ENCODE measurements at regions not wholly inside any gene's neighbourhood (a gene's known extent, or its start where the extent isn't known, plus 50 kb on each side); places are given as distances from the start of the nearest gene placed in this dataset.

DNA sequence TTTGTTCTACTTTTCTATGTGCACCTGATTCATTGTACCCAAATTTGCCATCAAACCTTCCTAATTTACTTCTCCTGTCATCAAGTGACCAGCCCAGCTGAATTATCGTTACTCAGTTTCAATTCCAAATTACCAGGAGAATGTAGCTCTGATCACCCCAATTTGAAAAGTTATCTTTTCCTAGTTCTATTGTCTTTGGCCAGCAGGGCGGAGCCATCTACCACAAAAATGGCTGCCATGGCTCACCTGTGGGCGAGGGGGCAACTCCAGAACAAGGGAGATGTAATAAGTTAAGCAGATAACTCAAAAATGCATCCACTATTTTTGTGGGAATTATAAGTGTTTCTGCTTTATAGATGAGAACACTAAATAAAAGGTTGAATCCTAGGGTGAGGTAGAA, 133.8 kb upstream of the MOCS2 start:
- peaks cover 9% of the 10 kb centered on the region for H3K27me3 Mint-ChIP-seq
- no peaks in the 10 kb centered on the region for H3K9me3 ChIP-seq (ENCODE audit: control insufficient read depth in 2 of 2, low read length in 2 of 2)
- no peak for DNase-seq
- H3K27ac ChIP-seq (ENCODE audit: insufficient read depth, low read length, poor library complexity, severe bottlenecking), result no peak overlapping the region
- no peak overlapping the region for H3K4me3 Mint-ChIP-seq
- no peak overlapping the region for H3K27ac Mint-ChIP-seq
- no peak for ATAC-seq (ENCODE audit: low read depth in 2 of 2)
- peaks cover 3% of the 10 kb centered on the region for H3K27me3 ChIP-seq (ENCODE audit: control insufficient read depth, insufficient read depth, low read length)
- H3K4me1 ChIP-seq (ENCODE audit: control insufficient read depth, insufficient read depth, low read length, poor library complexity, severe bottlenecking), result no peaks in the 10 kb centered on the region
- no peaks in the 10 kb centered on the region for H3K36me3 Mint-ChIP-seq
- no peaks in the 10 kb centered on the region for H3K4me1 Mint-ChIP-seq
- no peak overlapping the region for H3K4me3 ChIP-seq (ENCODE audit: low read depth, low read length)
- H3K36me3 ChIP-seq (ENCODE audit: control insufficient read depth, insufficient read depth, low read length), result no peaks in the 10 kb centered on the region
- H3K9me3 Mint-ChIP-seq, result peaks cover 0 to 3% (median 0%) of the 10 kb centered on the region in 7 donors

DNA sequence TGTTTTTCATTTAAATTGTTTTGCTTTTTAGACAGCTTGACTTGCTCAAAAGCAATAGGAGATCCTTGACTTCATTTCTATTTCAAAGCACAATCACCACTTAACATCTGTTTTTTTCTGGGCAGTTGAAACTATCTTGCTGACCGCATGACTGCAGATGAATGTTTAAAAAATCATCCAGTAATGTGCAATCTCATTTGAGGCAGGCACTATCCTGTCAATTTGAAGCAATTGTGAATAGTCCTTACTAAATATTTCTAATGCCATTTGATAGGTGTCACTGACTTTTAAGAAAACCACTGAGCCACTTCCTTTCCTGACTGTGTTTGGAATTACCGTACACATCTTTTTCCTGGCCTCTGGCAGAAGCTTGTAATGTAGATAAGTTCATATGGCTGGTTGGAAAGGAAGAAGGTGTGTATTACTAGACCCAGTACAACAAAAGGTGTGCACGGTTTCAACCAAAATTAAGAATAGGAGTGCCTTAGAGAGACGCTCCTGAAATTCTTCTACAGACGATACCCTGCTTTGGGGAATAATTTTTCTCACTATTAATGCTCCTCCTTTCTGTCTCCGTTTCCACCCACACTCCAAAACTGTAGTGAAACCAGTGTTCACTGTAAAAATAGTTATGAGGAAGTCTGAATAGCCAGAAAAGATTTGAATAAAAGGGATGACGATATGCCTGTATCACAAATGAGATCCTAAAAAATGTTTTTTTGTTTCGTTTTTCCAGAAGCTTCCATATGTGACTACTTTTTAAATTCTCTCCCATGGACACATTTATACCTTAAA, 136.7 kb upstream of the MOCS2 start:
- Mint-ChIP-seq H3K4me1 (no peaks in the 10 kb centered on the region), H3K27me3 (no peaks in the 10 kb centered on the region), H3K36me3 (no peaks in the 10 kb centered on the region), H3K9me3 (peaks cover 0 to 2% (median 0%) of the 10 kb centered on the region in 7 donors), H3K4me3 (no peak overlapping the region), H3K27ac (no peak overlapping the region)
- ATAC-seq (ENCODE audit: low read depth in 2 of 2), result no peak
- Histone ChIP-seq H3K4me1 (ENCODE audit: control insufficient read depth, insufficient read depth, low read length, poor library complexity, severe bottlenecking) (no peaks in the 10 kb centered on the region), H3K9me3 (ENCODE audit: control insufficient read depth in 2 of 2, low read length in 2 of 2) (no peaks in the 10 kb centered on the region), H3K27me3 (ENCODE audit: control insufficient read depth, insufficient read depth, low read length) (peaks cover 3% of the 10 kb centered on the region), H3K27ac (ENCODE audit: insufficient read depth, low read length, poor library complexity, severe bottlenecking) (no peak overlapping the region), H3K4me3 (ENCODE audit: low read depth, low read length) (no peak overlapping the region), H3K36me3 (ENCODE audit: control insufficient read depth, insufficient read depth, low read length) (no peaks in the 10 kb centered on the region)
- DNase-seq, result no peak

DNA sequence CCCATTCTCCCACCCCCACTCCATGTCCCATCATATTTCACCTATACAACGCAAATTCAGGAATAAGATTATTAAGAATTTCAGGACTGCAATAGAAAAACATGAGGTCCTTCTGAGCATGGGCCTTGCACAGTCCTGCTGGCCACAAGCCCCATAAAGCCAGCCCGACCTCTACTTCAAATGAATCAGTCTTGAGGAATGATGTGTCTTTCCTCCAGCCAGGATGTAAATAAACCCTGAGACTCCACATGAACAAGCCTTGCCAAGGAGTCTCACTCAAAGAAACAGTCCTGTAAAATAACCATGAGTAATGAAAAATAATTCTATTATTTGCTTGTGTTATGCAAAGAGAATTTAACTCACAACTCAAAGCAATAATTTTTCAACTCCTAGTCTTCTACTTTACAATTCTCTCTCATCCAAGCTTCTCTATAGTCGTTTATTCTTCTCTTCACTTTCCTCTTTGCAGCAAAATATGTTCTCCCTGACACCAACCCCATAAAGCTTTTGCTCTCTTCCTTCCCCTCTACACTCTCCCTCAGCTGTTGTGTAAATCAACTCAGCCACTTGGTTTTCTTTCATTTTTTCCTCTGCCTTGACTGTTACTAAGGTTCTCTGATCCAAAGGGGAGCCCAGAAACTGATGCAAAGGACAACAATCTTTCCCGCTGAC, 140.1 kb upstream of the MOCS2 start:
- H3K36me3 ChIP-seq (ENCODE audit: control insufficient read depth, insufficient read depth, low read length), result no peaks in the 10 kb centered on the region
- peaks cover 3% of the 10 kb centered on the region for H3K27me3 ChIP-seq (ENCODE audit: control insufficient read depth, insufficient read depth, low read length)
- Mint-ChIP-seq H3K4me3 (no peak overlapping the region), H3K36me3 (no peaks in the 10 kb centered on the region), H3K9me3 (no peaks in the 10 kb centered on the region), H3K27ac (no peak overlapping the region), H3K4me1 (no peaks in the 10 kb centered on the region), H3K27me3 (peaks cover 5% of the 10 kb centered on the region)
- ATAC-seq (ENCODE audit: low read depth in 2 of 2), result no peak
- no peak overlapping the region for H3K27ac ChIP-seq (ENCODE audit: insufficient read depth, low read length, poor library complexity, severe bottlenecking)
- no peaks in the 10 kb centered on the region for H3K4me1 ChIP-seq (ENCODE audit: control insufficient read depth, insufficient read depth, low read length, poor library complexity, severe bottlenecking)
- H3K4me3 ChIP-seq (ENCODE audit: low read depth, low read length), result no peak overlapping the region
- DNase-seq, result no peak
- no peaks in the 10 kb centered on the region for H3K9me3 ChIP-seq (ENCODE audit: control insufficient read depth in 2 of 2, low read length in 2 of 2)

DNA sequence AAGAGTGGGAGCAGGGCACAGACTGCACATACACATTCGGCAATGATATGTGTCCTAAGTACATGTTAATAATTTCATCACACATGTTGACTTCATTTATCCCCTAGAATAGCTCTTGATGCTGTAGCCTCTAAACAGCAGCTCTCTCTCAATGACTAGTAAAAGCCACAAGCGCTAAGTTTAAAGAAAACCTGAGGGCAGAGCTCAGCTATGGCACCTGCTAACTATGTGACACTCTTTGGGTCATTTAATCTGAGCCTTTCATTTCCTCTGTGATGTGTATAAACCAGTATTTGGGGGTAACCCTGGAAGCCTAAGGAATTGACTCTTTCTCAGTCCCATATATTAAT, 140.6 kb upstream of the MOCS2 start:
- H3K27ac Mint-ChIP-seq, result no peak overlapping the region
- H3K27me3 Mint-ChIP-seq, result peaks cover 5% of the 10 kb centered on the region
- no peaks in the 10 kb centered on the region for H3K9me3 Mint-ChIP-seq
- Histone ChIP-seq H3K36me3 (ENCODE audit: control insufficient read depth, insufficient read depth, low read length) (no peaks in the 10 kb centered on the region), H3K9me3 (ENCODE audit: control insufficient read depth in 2 of 2, low read length in 2 of 2) (no peaks in the 10 kb centered on the region), H3K27ac (ENCODE audit: insufficient read depth, low read length, poor library complexity, severe bottlenecking) (no peak overlapping the region), H3K27me3 (ENCODE audit: control insufficient read depth, insufficient read depth, low read length) (peaks cover 3% of the 10 kb centered on the region), H3K4me3 (ENCODE audit: low read depth, low read length) (no peak overlapping the region), H3K4me1 (ENCODE audit: control insufficient read depth, insufficient read depth, low read length, poor library complexity, severe bottlenecking) (no peaks in the 10 kb centered on the region)
- H3K36me3 Mint-ChIP-seq, result no peaks in the 10 kb centered on the region
- H3K4me1 Mint-ChIP-seq, result no peaks in the 10 kb centered on the region
- DNase-seq (no peak), ATAC-seq (ENCODE audit: low read depth in 2 of 2) (no peak)
- H3K4me3 Mint-ChIP-seq, result no peak overlapping the region

DNA sequence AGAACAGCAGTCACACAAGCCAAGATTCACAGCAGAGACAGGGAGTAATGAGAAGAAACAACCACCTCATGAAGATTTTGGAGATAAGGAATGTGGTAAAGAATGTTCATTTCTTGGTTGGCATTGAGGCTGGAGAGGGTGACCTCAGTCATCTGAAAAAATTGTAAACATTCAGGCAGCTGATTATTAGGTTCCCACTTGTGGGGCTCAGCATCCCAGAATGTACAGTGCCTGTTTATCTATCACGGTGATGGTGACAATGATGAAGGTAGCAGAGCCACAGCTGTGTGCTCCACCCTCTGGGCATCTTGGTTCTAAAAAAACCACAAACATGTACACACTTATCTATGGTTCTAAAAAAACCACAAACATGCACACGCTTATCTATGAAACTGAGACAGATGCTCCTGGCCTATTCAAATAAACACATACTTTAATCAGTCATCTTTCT, 143.9 kb upstream of the MOCS2 start:
- Mint-ChIP-seq H3K4me3 (no peak overlapping the region), H3K27me3 (peaks cover 5% of the 10 kb centered on the region), H3K9me3 (peaks cover 0 to 5% (median 2%) of the 10 kb centered on the region in 7 donors), H3K4me1 (no peaks in the 10 kb centered on the region), H3K36me3 (no peaks in the 10 kb centered on the region), H3K27ac (no peak overlapping the region)
- H3K9me3 ChIP-seq (ENCODE audit: control insufficient read depth in 2 of 2, low read length in 2 of 2), result no peaks in the 10 kb centered on the region
- H3K4me3 ChIP-seq (ENCODE audit: low read depth, low read length), result no peak overlapping the region
- H3K27ac ChIP-seq (ENCODE audit: insufficient read depth, low read length, poor library complexity, severe bottlenecking), result no peak overlapping the region
- no peak for DNase-seq
- no peaks in the 10 kb centered on the region for H3K36me3 ChIP-seq (ENCODE audit: control insufficient read depth, insufficient read depth, low read length)
- no peak for ATAC-seq (ENCODE audit: low read depth in 2 of 2)
- H3K27me3 ChIP-seq (ENCODE audit: control insufficient read depth, insufficient read depth, low read length), result no peaks in the 10 kb centered on the region
- H3K4me1 ChIP-seq (ENCODE audit: control insufficient read depth, insufficient read depth, low read length, poor library complexity, severe bottlenecking), result no peaks in the 10 kb centered on the region

DNA sequence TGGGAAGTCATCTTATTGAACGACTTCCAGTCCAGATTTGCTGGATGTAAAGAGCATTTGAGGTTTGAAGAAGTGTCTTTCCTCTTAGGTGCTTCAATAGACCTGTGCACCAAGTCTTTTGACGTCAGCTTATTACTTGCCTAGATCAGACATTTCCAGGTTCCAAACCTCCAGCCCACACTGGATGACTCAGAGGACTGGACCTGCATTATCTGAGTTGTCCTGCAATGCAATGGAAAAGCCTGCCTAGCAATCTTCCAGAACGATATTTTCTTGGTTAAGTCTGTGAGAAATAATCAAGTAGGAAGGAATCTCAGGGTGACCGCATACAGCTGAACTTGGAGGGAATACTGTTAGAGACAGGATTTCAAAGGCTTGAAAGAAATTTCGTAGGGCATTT, 147.2 kb upstream of the MOCS2 start:
- no peaks in the 10 kb centered on the region for H3K36me3 ChIP-seq (ENCODE audit: control insufficient read depth, insufficient read depth, low read length)
- no peaks in the 10 kb centered on the region for H3K9me3 ChIP-seq (ENCODE audit: control insufficient read depth in 2 of 2, low read length in 2 of 2)
- H3K4me1 ChIP-seq (ENCODE audit: control insufficient read depth, insufficient read depth, low read length, poor library complexity, severe bottlenecking), result no peaks in the 10 kb centered on the region
- peaks cover 5% of the 10 kb centered on the region for H3K27me3 Mint-ChIP-seq
- no peak overlapping the region for H3K27ac ChIP-seq (ENCODE audit: insufficient read depth, low read length, poor library complexity, severe bottlenecking)
- no peaks in the 10 kb centered on the region for H3K4me1 Mint-ChIP-seq
- H3K4me3 ChIP-seq (ENCODE audit: low read depth, low read length), result no peak overlapping the region
- ATAC-seq (ENCODE audit: low read depth in 2 of 2) (no peak), DNase-seq (no peak)
- H3K27ac Mint-ChIP-seq, result no peak overlapping the region
- no peak overlapping the region for H3K4me3 Mint-ChIP-seq
- no peaks in the 10 kb centered on the region for H3K36me3 Mint-ChIP-seq
- H3K9me3 Mint-ChIP-seq, result peaks cover 0 to 6% (median 2%) of the 10 kb centered on the region in 7 donors
- no peaks in the 10 kb centered on the region for H3K27me3 ChIP-seq (ENCODE audit: control insufficient read depth, insufficient read depth, low read length)

DNA sequence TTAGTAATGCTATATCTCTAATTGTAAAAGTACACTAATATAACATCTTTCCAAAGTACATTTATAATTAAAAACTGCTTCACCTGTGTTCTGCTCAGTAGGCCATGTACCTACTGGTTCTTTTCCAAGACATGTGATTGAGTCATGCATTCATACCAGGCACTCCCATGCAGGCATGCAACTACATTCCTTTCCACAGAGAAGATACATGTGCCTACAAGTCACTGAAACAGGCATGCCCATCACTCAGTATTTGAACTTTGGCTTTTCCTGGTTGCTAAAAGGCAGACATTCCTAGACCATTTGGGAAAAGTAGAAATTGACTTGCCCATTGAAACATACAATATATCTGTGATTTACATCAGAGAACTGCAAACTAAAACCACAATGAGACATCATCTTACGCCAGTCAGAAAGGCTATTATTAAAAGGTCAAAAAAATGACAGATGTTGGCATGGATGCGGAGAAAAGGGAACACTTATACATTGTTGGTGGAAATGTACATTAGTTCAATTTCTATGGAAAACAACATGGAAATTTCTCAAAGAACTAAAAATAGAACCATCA, 148.3 kb upstream of the MOCS2 start:
- Mint-ChIP-seq H3K9me3 (peaks cover 0 to 6% (median 3%) of the 10 kb centered on the region in 7 donors), H3K27ac (no peak overlapping the region), H3K27me3 (peaks cover 5% of the 10 kb centered on the region), H3K4me3 (no peak overlapping the region), H3K4me1 (no peaks in the 10 kb centered on the region), H3K36me3 (no peaks in the 10 kb centered on the region)
- no peak overlapping the region for H3K27ac ChIP-seq (ENCODE audit: insufficient read depth, low read length, poor library complexity, severe bottlenecking)
- H3K4me1 ChIP-seq (ENCODE audit: control insufficient read depth, insufficient read depth, low read length, poor library complexity, severe bottlenecking), result no peaks in the 10 kb centered on the region
- ATAC-seq (ENCODE audit: low read depth in 2 of 2), result no peak
- H3K4me3 ChIP-seq (ENCODE audit: low read depth, low read length), result no peak overlapping the region
- no peak for DNase-seq
- no peaks in the 10 kb centered on the region for H3K36me3 ChIP-seq (ENCODE audit: control insufficient read depth, insufficient read depth, low read length)
- H3K9me3 ChIP-seq (ENCODE audit: control insufficient read depth in 2 of 2, low read length in 2 of 2), result no peaks in the 10 kb centered on the region
- no peaks in the 10 kb centered on the region for H3K27me3 ChIP-seq (ENCODE audit: control insufficient read depth, insufficient read depth, low read length)

Measured in CD4-positive, CD25-positive, alpha-beta regulatory T cell (primary cell).